GM23338 (cell line): ENCODE measurements at regions not wholly inside any gene's neighbourhood (a gene's known extent, or its start where the extent isn't known, plus 50 kb on each side); places are given as distances from the start of the nearest gene placed in this dataset.

ENCODE experiments used
- ATAC-seq: fragments of 200-7000 bp; cut with Tn5 transposase; 3 replicates; pipeline ENCODE4 v1.9.1; 2020
- DNase-seq: peaks from one replicate; pipeline ENCODE4 v3.0.0-alpha.2; 2015; ENCODE audit warnings: low spot score
- H2AFZ ChIP-seq: fragments of 200-600 bp; sonication (generic); 2 replicates; pipeline ENCODE4 v1.8.0; 2016; ENCODE audit warnings: antibody characterized with exemption, mild to moderate bottlenecking, moderate library complexity
- H3F3A ChIP-seq: fragments of 200-600 bp; sonication (generic); replicated peaks from 2 replicates; pipeline ENCODE4 v1.8.0; 2017; ENCODE audit warnings: antibody characterized with exemption, mixed run types, low read depth
- H3K27ac ChIP-seq: fragments of 200-600 bp; sonication (generic); 2 replicates; pipeline ENCODE4 v1.6.1; 2016; ENCODE audit warnings: low read depth
- H3K27me3 ChIP-seq: fragments of 200-600 bp; sonication (generic); 2 replicates; pipeline ENCODE4 v1.8.0; 2016; ENCODE audit warnings: mild to moderate bottlenecking, mixed run types, moderate library complexity; ENCODE audit not compliant: insufficient read depth
- H3K36me3 ChIP-seq: fragments of 200-600 bp; sonication (generic); 2 replicates; pipeline ENCODE4 v1.8.0; 2016; ENCODE audit warnings: mild to moderate bottlenecking; ENCODE audit not compliant: insufficient read depth
- H3K4me1 ChIP-seq: fragments of 200-600 bp; sonication (generic); 2 replicates; pipeline ENCODE4 v1.8.0; 2016; ENCODE audit warnings: mild to moderate bottlenecking, moderate library complexity; ENCODE audit not compliant: insufficient read depth
- H3K4me2 ChIP-seq: fragments of 200-600 bp; sonication (generic); 2 replicates; pipeline ENCODE4 v1.7.1; 2017; ENCODE audit warnings: mixed run types
- H3K4me3 ChIP-seq: fragments of 200-600 bp; sonication (generic); 2 replicates; pipeline ENCODE4 v1.6.1; 2016; ENCODE audit warnings: mixed run types
- H3K79me2 ChIP-seq: fragments of 200-600 bp; sonication (generic); replicated peaks from 2 replicates; pipeline ENCODE4 v1.8.0; 2017; ENCODE audit warnings: mild to moderate bottlenecking; ENCODE audit not compliant: insufficient read depth
- H3K9me2 ChIP-seq: fragments of 200-600 bp; sonication (generic); 2 replicates; pipeline ENCODE4 v1.8.0; 2017; ENCODE audit not compliant: insufficient read depth
- H4K20me1 ChIP-seq: fragments of 200-600 bp; sonication (generic); replicated peaks from 2 replicates; pipeline ENCODE4 v1.8.0; 2017; ENCODE audit warnings: mild to moderate bottlenecking; ENCODE audit not compliant: insufficient read depth
- H3K27ac Mint-ChIP-seq: 2 replicates; pipeline ENCODE4 v1.8.0; 2020; ENCODE audit warnings: inconsistent platforms, mild to moderate bottlenecking, moderate library complexity, mixed read lengths
- H3K27me3 Mint-ChIP-seq: 3 replicates; pipeline ENCODE4 v1.8.0; 2022; ENCODE audit warnings: low read depth, mild to moderate bottlenecking, moderate library complexity, mixed read lengths, inconsistent platforms; ENCODE audit not compliant: insufficient read depth, poor library complexity
- H3K36me3 Mint-ChIP-seq: 3 replicates; pipeline ENCODE4 v1.8.0; 2021; ENCODE audit warnings: low read depth, mild to moderate bottlenecking, inconsistent platforms, moderate library complexity, mixed read lengths
- H3K4me1 Mint-ChIP-seq: 3 replicates; pipeline ENCODE4 v1.8.0; 2020; ENCODE audit warnings: mild to moderate bottlenecking, inconsistent platforms, mixed read lengths
- H3K4me3 Mint-ChIP-seq: 3 replicates; pipeline ENCODE4 v1.8.0; 2021; ENCODE audit warnings: moderate library complexity, mild to moderate bottlenecking, inconsistent platforms, mixed read lengths
- H3K9me3 Mint-ChIP-seq: 3 replicates; pipeline ENCODE4 v1.8.0; 2020; ENCODE audit warnings: moderate library complexity, mild to moderate bottlenecking, inconsistent platforms, mixed read lengths
- CREB1 ChIP-seq: fragments of 250-450 bp; sonication (Bioruptor Pico); IDR thresholded peaks from 2 replicates; pipeline ENCODE4 v1.5.0; 2020; ENCODE audit warnings: low read depth, mild to moderate bottlenecking, moderate library complexity
- ETS1 ChIP-seq: IDR thresholded peaks from 2 replicates; pipeline ENCODE4 v1.6.1; 2016; ENCODE audit warnings: antibody characterized with exemption
- EZH2 ChIP-seq: fragments of 200-600 bp; sonication (generic); IDR thresholded peaks from one replicate; pipeline ENCODE4 v1.8.0; 2017; ENCODE audit warnings: antibody characterized with exemption, mild to moderate bottlenecking, low read depth; ENCODE audit not compliant: unreplicated experiment
- EZH2phosphoT487 ChIP-seq: fragments of 200-600 bp; sonication (generic); IDR thresholded peaks from one replicate; pipeline ENCODE4 v1.8.1; 2018; ENCODE audit warnings: antibody characterized with exemption; ENCODE audit not compliant: unreplicated experiment
- JUNB ChIP-seq: IDR thresholded peaks from one replicate; pipeline ENCODE4 v1.6.1; 2016; ENCODE audit warnings: antibody characterized with exemption; ENCODE audit not compliant: unreplicated experiment
- NANOG ChIP-seq: IDR thresholded peaks from 2 replicates; pipeline ENCODE4 v1.6.1; 2016; ENCODE audit warnings: antibody characterized with exemption, borderline replicate concordance
- POLR2AphosphoS5 ChIP-seq: IDR thresholded peaks from 2 replicates; pipeline ENCODE4 v1.6.1; 2016; ENCODE audit warnings: antibody characterized with exemption, low read depth
- STAT1 ChIP-seq: IDR thresholded peaks from one replicate; pipeline ENCODE4 v1.6.1; 2016; ENCODE audit warnings: antibody characterized with exemption; ENCODE audit not compliant: unreplicated experiment
- ZNF114 ChIP-seq: fragments of 250-450 bp; sonication (Bioruptor Pico); IDR thresholded peaks from 2 replicates; pipeline ENCODE4 v1.5.0; 2020; ENCODE audit warnings: mild to moderate bottlenecking, moderate library complexity
- ZNF331 ChIP-seq: fragments of 250-450 bp; sonication (Bioruptor Pico); IDR thresholded peaks from 2 replicates; pipeline ENCODE4 v1.5.0; 2020; ENCODE audit warnings: low read depth, mild to moderate bottlenecking, moderate library complexity
- TF ChIP-seq, protein P1 (sequence below), 2 experiments: fragments of 200-600 bp in 1 of 2; sonication (generic) in 1 of 2; conservative IDR thresholded peaks; 2 replicates each; pipeline versions ENCODE4 v1.5.1 to v1.6.1; 2016 to 2017; ENCODE audit warnings: antibody characterized with exemption in 2 of 2, low read depth in 2 of 2, mild to moderate bottlenecking in 2 of 2, moderate library complexity in 1 of 2
- TF ChIP-seq, protein P2 (sequence below): IDR thresholded peaks from one replicate; pipeline ENCODE4 v1.6.1; 2018; ENCODE audit warnings: antibody characterized with exemption; ENCODE audit not compliant: unreplicated experiment

DNA sequence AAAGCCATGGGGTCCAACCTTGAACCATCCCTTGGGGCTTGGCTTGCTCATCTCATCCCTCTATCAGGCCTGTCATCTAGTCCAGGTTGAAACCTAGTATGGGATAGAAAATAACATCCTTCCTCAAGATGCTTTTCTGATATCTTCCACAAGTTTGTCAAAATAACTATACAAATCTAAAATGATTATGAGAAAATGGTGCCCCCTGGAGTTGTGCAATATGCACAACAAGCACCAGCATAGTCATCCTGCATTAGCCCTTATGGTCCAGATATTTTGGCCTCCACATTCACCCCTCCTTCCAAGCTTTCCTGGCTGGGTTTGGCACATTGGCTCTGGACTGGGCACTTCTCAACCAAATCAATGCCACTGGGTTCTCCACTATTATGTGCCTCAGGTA is 101.2 kb downstream of the TBX19 start:
- ATAC-seq (no peak), DNase-seq (no peak)
- Mint-ChIP-seq H3K27ac (no peak overlapping the region), H3K4me3 (no peak overlapping the region), H3K9me3 (no peaks in the 10 kb centered on the region), H3K27me3 (no peaks in the 10 kb centered on the region), H3K4me1 (peaks cover 1% of the 10 kb centered on the region; the same call in 1 of the 3 replicates), H3K36me3 (no peaks in the 10 kb centered on the region; the same call in 2 of the 3 replicates)
- no peaks in the 10 kb centered on the region for H3K79me2 ChIP-seq
- H3K4me1 ChIP-seq: peaks cover 2% of the 10 kb centered on the region; the same call in 1 of the 2 replicates
- H3F3A ChIP-seq: no peaks in the 10 kb centered on the region
- no peak for TF ChIP-seq ZNF331 (CRISPR knock-in tag)
- TF ChIP-seq EZH2phosphoT487: no peak
- no peak for TF ChIP-seq JUNB
- no peak for TF ChIP-seq CREB1
- no peak for TF ChIP-seq STAT1
- TF ChIP-seq, protein P1, sequence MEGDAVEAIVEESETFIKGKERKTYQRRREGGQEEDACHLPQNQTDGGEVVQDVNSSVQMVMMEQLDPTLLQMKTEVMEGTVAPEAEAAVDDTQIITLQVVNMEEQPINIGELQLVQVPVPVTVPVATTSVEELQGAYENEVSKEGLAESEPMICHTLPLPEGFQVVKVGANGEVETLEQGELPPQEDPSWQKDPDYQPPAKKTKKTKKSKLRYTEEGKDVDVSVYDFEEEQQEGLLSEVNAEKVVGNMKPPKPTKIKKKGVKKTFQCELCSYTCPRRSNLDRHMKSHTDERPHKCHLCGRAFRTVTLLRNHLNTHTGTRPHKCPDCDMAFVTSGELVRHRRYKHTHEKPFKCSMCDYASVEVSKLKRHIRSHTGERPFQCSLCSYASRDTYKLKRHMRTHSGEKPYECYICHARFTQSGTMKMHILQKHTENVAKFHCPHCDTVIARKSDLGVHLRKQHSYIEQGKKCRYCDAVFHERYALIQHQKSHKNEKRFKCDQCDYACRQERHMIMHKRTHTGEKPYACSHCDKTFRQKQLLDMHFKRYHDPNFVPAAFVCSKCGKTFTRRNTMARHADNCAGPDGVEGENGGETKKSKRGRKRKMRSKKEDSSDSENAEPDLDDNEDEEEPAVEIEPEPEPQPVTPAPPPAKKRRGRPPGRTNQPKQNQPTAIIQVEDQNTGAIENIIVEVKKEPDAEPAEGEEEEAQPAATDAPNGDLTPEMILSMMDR (conservative IDR thresholded peaks at IDR 0.05; ENCODE audit: low read depth in 2 of 2): peak in 1 of 2 experiments; percentile 41; a peak in 2 of 4 replicates
- H3K9me2 ChIP-seq: peaks cover 13% of the 10 kb centered on the region
- H4K20me1 ChIP-seq: no peaks in the 10 kb centered on the region
- H3K36me3 ChIP-seq: no peaks in the 10 kb centered on the region
- no peak overlapping the region for H2AFZ ChIP-seq
- no peak overlapping the region for H3K4me2 ChIP-seq
- H3K27me3 ChIP-seq: peaks cover 9% of the 10 kb centered on the region
- no peak overlapping the region for H3K27ac ChIP-seq
- H3K4me3 ChIP-seq: no peak overlapping the region

DNA sequence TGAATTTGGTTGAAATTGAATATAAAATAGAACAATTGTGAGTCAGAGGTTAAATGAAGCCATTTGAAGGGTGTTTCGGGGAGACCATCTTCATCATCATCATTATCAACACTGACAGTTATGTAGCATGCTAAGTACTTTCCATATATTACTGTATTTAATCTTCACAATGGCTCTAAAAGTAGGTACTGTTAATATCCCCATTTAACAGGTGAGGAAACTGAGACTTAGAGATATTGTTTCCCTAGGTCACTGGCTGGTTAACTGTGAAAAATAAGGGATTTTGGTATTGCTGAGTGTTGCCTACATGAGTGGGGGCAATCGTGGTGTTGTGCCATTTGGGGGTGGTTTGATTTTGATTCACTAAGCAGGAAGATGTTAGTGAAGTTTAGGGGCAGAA is 100.3 kb downstream of the TBX19 start:
- peaks cover under 1% of the 10 kb centered on the region; the same call in 1 of the 2 replicates for H3K27me3 ChIP-seq
- H4K20me1 ChIP-seq: no peaks in the 10 kb centered on the region
- no peaks in the 10 kb centered on the region for H3K36me3 ChIP-seq
- H2AFZ ChIP-seq: no peak overlapping the region
- DNase-seq (no peak), ATAC-seq (no peak)
- H3K9me3 Mint-ChIP-seq: no peaks in the 10 kb centered on the region
- H3K79me2 ChIP-seq: no peaks in the 10 kb centered on the region
- H3K27ac ChIP-seq: no peak overlapping the region
- no peaks in the 10 kb centered on the region; the same call in 2 of the 3 replicates for H3K36me3 Mint-ChIP-seq
- H3K4me3 ChIP-seq: no peak overlapping the region
- H3F3A ChIP-seq: no peaks in the 10 kb centered on the region
- H3K4me3 Mint-ChIP-seq: no peak overlapping the region
- no peak overlapping the region for H3K27ac Mint-ChIP-seq
- H3K9me2 ChIP-seq: peaks cover 5% of the 10 kb centered on the region; the same call in 1 of the 2 replicates
- H3K27me3 Mint-ChIP-seq: no peaks in the 10 kb centered on the region
- no peaks in the 10 kb centered on the region for H3K4me1 Mint-ChIP-seq
- H3K4me2 ChIP-seq: no peak overlapping the region
- H3K4me1 ChIP-seq: no peaks in the 10 kb centered on the region
- no peak for TF ChIP-seq EZH2
- no peak for TF ChIP-seq EZH2phosphoT487
- TF ChIP-seq, protein P1 (conservative IDR thresholded peaks at IDR 0.05; ENCODE audit: low read depth in 2 of 2): no peak
- TF ChIP-seq, protein P2, sequence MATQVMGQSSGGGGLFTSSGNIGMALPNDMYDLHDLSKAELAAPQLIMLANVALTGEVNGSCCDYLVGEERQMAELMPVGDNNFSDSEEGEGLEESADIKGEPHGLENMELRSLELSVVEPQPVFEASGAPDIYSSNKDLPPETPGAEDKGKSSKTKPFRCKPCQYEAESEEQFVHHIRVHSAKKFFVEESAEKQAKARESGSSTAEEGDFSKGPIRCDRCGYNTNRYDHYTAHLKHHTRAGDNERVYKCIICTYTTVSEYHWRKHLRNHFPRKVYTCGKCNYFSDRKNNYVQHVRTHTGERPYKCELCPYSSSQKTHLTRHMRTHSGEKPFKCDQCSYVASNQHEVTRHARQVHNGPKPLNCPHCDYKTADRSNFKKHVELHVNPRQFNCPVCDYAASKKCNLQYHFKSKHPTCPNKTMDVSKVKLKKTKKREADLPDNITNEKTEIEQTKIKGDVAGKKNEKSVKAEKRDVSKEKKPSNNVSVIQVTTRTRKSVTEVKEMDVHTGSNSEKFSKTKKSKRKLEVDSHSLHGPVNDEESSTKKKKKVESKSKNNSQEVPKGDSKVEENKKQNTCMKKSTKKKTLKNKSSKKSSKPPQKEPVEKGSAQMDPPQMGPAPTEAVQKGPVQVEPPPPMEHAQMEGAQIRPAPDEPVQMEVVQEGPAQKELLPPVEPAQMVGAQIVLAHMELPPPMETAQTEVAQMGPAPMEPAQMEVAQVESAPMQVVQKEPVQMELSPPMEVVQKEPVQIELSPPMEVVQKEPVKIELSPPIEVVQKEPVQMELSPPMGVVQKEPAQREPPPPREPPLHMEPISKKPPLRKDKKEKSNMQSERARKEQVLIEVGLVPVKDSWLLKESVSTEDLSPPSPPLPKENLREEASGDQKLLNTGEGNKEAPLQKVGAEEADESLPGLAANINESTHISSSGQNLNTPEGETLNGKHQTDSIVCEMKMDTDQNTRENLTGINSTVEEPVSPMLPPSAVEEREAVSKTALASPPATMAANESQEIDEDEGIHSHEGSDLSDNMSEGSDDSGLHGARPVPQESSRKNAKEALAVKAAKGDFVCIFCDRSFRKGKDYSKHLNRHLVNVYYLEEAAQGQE: no peak
- TF ChIP-seq CREB1: no peak
- TF ChIP-seq STAT1: no peak
- TF ChIP-seq NANOG: no peak
- TF ChIP-seq ZNF331 (CRISPR knock-in tag): no peak
- TF ChIP-seq ZNF114 (CRISPR knock-in tag): no peak
- no peak for TF ChIP-seq POLR2AphosphoS5
- TF ChIP-seq JUNB: no peak
- TF ChIP-seq ETS1: no peak
